Hepatic stellate cell (primary cell): ENCODE measurements at regions not wholly inside any gene's neighbourhood (a gene's known extent, or its start where the extent isn't known, plus 50 kb on each side); places are given as distances from the start of the nearest gene placed in this dataset.

Source experiments
- DNase-seq: peaks from one replicate; pipeline ENCODE4 v3.0.0; 2011; ENCODE audit warnings: low spot score

GRCh38 chrX:6694221-6694620 is 159.3 kb upstream of the VCX3A start:
- no peak for DNase-seq

- no peak for DNase-seq
These were observed 158.1 kb upstream of the VCX3A start for GRCh38 chrX:6693051-6693450.

- no peak for DNase-seq
These were observed 150.6 kb upstream of the VCX3A start for GRCh38 chrX:6685489-6685888.

- DNase-seq: no peak
These were observed 148.4 kb upstream of the VCX3A start for GRCh38 chrX:6683353-6683752.

GRCh38 chrX:6681521-6682145 is 146.7 kb upstream of the VCX3A start:
- no peak for DNase-seq

- DNase-seq: no peak
These were observed 145.1 kb upstream of the VCX3A start for GRCh38 chrX:6679988-6680387.

GRCh38 chrX:6679550-6679949 is 144.6 kb upstream of the VCX3A start:
- DNase-seq: no peak

GRCh38 chrX:6678313-6678712 is 143.4 kb upstream of the VCX3A start:
- DNase-seq: no peak

- no peak for DNase-seq
These were observed 139.8 kb upstream of the VCX3A start for GRCh38 chrX:6674734-6675133.

GRCh38 chrX:6667048-6667768 is 132.3 kb upstream of the VCX3A start:
- no peak for DNase-seq

GRCh38 chrX:6666624-6667023 is 131.7 kb upstream of the VCX3A start:
- DNase-seq: no peak

- DNase-seq: no peak
These were observed 126.8 kb upstream of the VCX3A start for GRCh38 chrX:6661736-6662135.

- DNase-seq: no peak
These were observed 125.8 kb upstream of the VCX3A start for GRCh38 chrX:6660567-6661264.

- no peak for DNase-seq
These were observed 110.3 kb upstream of the VCX3A start for GRCh38 chrX:6645216-6645615.

GRCh38 chrX:6644411-6644810 is 109.5 kb upstream of the VCX3A start:
- DNase-seq: no peak

- DNase-seq: no peak
These were observed 105.8 kb upstream of the VCX3A start for GRCh38 chrX:6640727-6641126.

- DNase-seq: no peak
These were observed 79.6 kb upstream of the VCX3A start for GRCh38 chrX:6614506-6614905.

GRCh38 chrX:6599230-6599860 is 64.4 kb upstream of the VCX3A start:
- DNase-seq: no peak
